Uterus (tissue), 2 donors: ENCODE measurements at regions not wholly inside any gene's neighbourhood (a gene's known extent, or its start where the extent isn't known, plus 50 kb on each side); places are given as distances from the start of the nearest gene placed in this dataset.

Experiments used
- CTCF ChIP-seq, 4 experiments: fragments of 200-600 bp in 2 of 4; fragments of 450-650 bp in 2 of 4; sonication (generic) in 2 of 4; IDR thresholded peaks; one replicate each; pipeline ENCODE4 v1.5.1; 2016 to 2019; ENCODE audit warnings: antibody characterized with exemption in 4 of 4, mild to moderate bottlenecking in 2 of 4, moderate library complexity in 1 of 4
- POLR2A ChIP-seq, 2 donors: fragments of 450-650 bp; IDR thresholded peaks; one replicate each; pipeline ENCODE4 v1.6.1; 2016; ENCODE audit warnings: antibody characterized with exemption in 2 of 2, mild to moderate bottlenecking in 1 of 2, moderate library complexity in 1 of 2

GRCh38 chr14:99009871-99010270 is 262.1 kb downstream of the BCL11B start:
- TF ChIP-seq POLR2A (IDR thresholded peaks at IDR 0.05) = no peak
- TF ChIP-seq CTCF (IDR thresholded peaks at IDR 0.05) = no peak
